ENCODE measurements at regions not wholly inside any gene's neighbourhood (a gene's known extent, or its start where the extent isn't known, plus 50 kb on each side); places are given as distances from the start of the nearest gene placed in this dataset.

DNA sequence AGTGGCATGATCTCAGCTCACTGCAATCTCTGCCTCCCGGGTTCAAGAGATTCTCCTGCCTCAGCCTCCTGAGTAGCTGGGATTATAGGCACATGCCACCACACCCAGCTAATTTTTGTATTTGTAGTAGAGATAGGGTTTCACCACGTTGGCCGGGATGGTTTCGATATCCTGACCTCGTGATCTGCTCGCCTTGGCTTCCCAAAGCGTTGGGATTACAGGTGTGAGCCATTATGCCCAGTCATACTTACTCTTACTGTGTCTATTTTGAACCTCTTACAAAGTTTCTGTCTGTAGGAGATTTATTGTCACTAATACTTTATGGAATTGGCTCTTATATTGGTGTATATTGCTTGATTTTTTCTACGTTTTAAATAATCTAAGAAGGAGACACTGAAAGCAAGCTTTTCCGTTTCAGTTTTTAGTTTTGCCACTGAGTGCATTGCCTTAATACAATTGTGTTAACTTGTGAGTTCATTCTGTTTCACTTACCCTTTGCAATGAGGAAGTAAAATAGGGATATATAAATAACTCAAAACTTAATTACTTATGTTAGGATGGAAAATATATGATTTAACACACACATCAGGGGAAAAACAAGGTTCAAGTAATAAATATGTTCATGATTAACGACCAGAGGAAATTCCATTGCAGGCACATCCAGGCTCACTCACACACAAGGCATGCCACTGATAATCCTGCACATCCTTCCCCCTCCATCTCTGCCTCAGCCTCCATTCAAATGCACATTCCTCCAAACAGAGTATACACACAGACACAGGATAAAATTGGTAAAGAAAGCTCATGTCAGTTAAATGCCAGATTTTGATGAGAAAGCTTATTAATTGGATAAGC, 279.3 kb upstream of the RASGRP1 start:
- no peak overlapping the region for H3K27ac ChIP-seq (ENCODE audit: low read depth, low read length)
- no peak overlapping the region for H3K9ac ChIP-seq (replicated peaks in 1 of 4; ENCODE audit: extremely low read depth in 1 of 4, low read depth in 3 of 4, low read length in 3 of 4)
- no peak overlapping the region for H3K4me2 ChIP-seq (ENCODE audit: insufficient read depth in 1 of 2, low read depth in 2 of 2, low read length in 2 of 2)
- ChIA-PET POLR2A (ENCODE audit: partially characterized antibody) (no interaction called here), CTCF (ENCODE audit: partially characterized antibody) (interaction anchor here (0.6 to 2.7 kb wide), 8 partner anchors 9 to 99 kb away, joined by 3 to 8 read pairs (median 4); no protein-coding TSS in a partner anchor)
- DNase-seq (ENCODE audit: low read depth in 1 of 2, low spot score in 2 of 2) (no peak), FAIRE-seq (no peak)
- H3K36me3 ChIP-seq (ENCODE audit: control insufficient read depth in 2 of 4, insufficient read depth in 4 of 4, low read length in 3 of 4) = no peaks in the 10 kb centered on the region
- no peak overlapping the region for H2BK12ac ChIP-seq (ENCODE audit: low read depth, low read length)
- no peak overlapping the region for H2BK5ac ChIP-seq (ENCODE audit: low read depth, low read length)
- no peak overlapping the region for H2AK5ac ChIP-seq (ENCODE audit: low read depth, low read length)
- H3K56ac ChIP-seq (replicated peaks; ENCODE audit: insufficient read length, low read depth, low read length) = no peak overlapping the region
- H3K14ac ChIP-seq (ENCODE audit: insufficient read length) = no peak overlapping the region
- no peaks in the 10 kb centered on the region for H3K23me2 ChIP-seq (ENCODE audit: low read depth, low read length)
- no peak overlapping the region for H4K5ac ChIP-seq (ENCODE audit: insufficient read length, low read depth, low read length)
- peaks cover 4 to 5% of the 10 kb centered on the region in 2 experiments; a peak in 2 of 4 replicates for H3K9me3 ChIP-seq (ENCODE audit: insufficient read depth in 2 of 2, low read depth in 1 of 2, low read length in 1 of 2)
- H4K20me1 ChIP-seq (replicated peaks in 1 of 2; ENCODE audit: control insufficient read depth in 1 of 2, insufficient read depth in 2 of 2, low read length in 2 of 2) = no peaks in the 10 kb centered on the region
- H3K4ac ChIP-seq (replicated peaks; ENCODE audit: insufficient read length, low read depth, low read length) = no peak overlapping the region
- no peak overlapping the region for H3K18ac ChIP-seq (ENCODE audit: extremely low read depth, low read length)
- no peaks in the 10 kb centered on the region for H3K4me1 ChIP-seq (replicated peaks in 1 of 4; ENCODE audit: control insufficient read depth in 3 of 4, insufficient read depth in 4 of 4, low read length in 3 of 4)
- H4K8ac ChIP-seq (ENCODE audit: extremely low read depth, insufficient read depth, low read length) = no peak overlapping the region
- H4K91ac ChIP-seq (replicated peaks; ENCODE audit: insufficient read length, low read length) = no peak overlapping the region
- no peaks in the 10 kb centered on the region for H3K79me2 ChIP-seq (ENCODE audit: control insufficient read depth in 1 of 2, insufficient read depth in 2 of 2, low read length in 2 of 2)
- H2BK15ac ChIP-seq (ENCODE audit: low read length) = no peak overlapping the region
- WGBS, 2 experiments (ENCODE audit: extremely low coverage in 1 of 2, insufficient coverage in 1 of 2, insufficient read length in 1 of 2, insufficient replicate concordance in 2 of 2, low coverage in 1 of 2, low lambda C conversion rate in 2 of 2, missing lambda C conversion rate in 1 of 2) = 77% methylated on average over 10 of the region's 10 CpGs; no CpG with 5 or more reads in 1 of the 2 experiments
- no peak overlapping the region for H2BK20ac ChIP-seq (ENCODE audit: low read length)
- H2BK120ac ChIP-seq (replicated peaks; ENCODE audit: low read depth, low read length) = no peak overlapping the region
- no peak overlapping the region for H2AFZ ChIP-seq (ENCODE audit: low read length)
- H3K27me3 ChIP-seq (replicated peaks in 1 of 4; ENCODE audit: control insufficient read depth in 3 of 4, extremely low read depth in 1 of 4, insufficient read depth in 3 of 4, low read length in 3 of 4) = no peaks in the 10 kb centered on the region; a peak in 1 of 7 replicates
- H3K79me1 ChIP-seq (ENCODE audit: low read depth, low read length) = no peaks in the 10 kb centered on the region
- no peak overlapping the region for H3K4me3 ChIP-seq (ENCODE audit: extremely low read depth in 1 of 4, insufficient read depth in 2 of 4, low read depth in 3 of 4, low read length in 4 of 4)
- H3K23ac ChIP-seq (ENCODE audit: insufficient read length) = no peak overlapping the region
- no peak for TF ChIP-seq TAF7 (optimal IDR thresholded peaks at IDR 0.05; ENCODE audit: borderline replicate concordance, low read depth, low read length)
- TF ChIP-seq RFX5 (IDR thresholded peaks at IDR 0.05; ENCODE audit: borderline replicate concordance, low read depth, low read length) = no peak
- TF ChIP-seq BACH1 (IDR thresholded peaks at IDR 0.05; ENCODE audit: low read length) = no peak
- no peak for TF ChIP-seq POU5F1 (IDR thresholded peaks at IDR 0.05; ENCODE audit: low read depth, low read length)
- no peak for TF ChIP-seq TBP (IDR thresholded peaks at IDR 0.05; ENCODE audit: low read depth, low read length)
- TF ChIP-seq, protein P1, sequence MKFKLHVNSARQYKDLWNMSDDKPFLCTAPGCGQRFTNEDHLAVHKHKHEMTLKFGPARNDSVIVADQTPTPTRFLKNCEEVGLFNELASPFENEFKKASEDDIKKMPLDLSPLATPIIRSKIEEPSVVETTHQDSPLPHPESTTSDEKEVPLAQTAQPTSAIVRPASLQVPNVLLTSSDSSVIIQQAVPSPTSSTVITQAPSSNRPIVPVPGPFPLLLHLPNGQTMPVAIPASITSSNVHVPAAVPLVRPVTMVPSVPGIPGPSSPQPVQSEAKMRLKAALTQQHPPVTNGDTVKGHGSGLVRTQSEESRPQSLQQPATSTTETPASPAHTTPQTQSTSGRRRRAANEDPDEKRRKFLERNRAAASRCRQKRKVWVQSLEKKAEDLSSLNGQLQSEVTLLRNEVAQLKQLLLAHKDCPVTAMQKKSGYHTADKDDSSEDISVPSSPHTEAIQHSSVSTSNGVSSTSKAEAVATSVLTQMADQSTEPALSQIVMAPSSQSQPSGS (IDR thresholded peaks at IDR 0.05; ENCODE audit: low read length) = no peak
- TF ChIP-seq SIN3A (conservative IDR thresholded peaks at IDR 0.05 in 1 of 2, IDR thresholded peaks at IDR 0.05 in 1 of 2; ENCODE audit: low read depth in 1 of 2, low read length in 2 of 2) = no peak
- TF ChIP-seq, protein P2, sequence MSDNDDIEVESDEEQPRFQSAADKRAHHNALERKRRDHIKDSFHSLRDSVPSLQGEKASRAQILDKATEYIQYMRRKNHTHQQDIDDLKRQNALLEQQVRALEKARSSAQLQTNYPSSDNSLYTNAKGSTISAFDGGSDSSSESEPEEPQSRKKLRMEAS (IDR thresholded peaks at IDR 0.05) = no peak
- no peak for TF ChIP-seq NANOG (IDR thresholded peaks at IDR 0.05; ENCODE audit: insufficient read depth, low read depth, low read length, poor library complexity, severe bottlenecking)
- no peak for TF ChIP-seq CTBP2 (IDR thresholded peaks at IDR 0.05; ENCODE audit: borderline replicate concordance, insufficient read depth, insufficient read length, low read length)
